ENCODE measurements at regions not wholly inside any gene's neighbourhood (a gene's known extent, or its start where the extent isn't known, plus 50 kb on each side); places are given as distances from the start of the nearest gene placed in this dataset.
A peak's percentile ranks its signal among the peaks of the same experiment; 100 is the strongest.

GRCh38 chr6:126550323-126550722 lies 210.4 kb downstream of the CENPW start:
- H3K27ac ChIP-seq (ENCODE audit: insufficient read length, low read depth, low read length): no peak overlapping the region
- no peak overlapping the region for H3K18ac ChIP-seq (ENCODE audit: insufficient read length, low read depth, low read length)
- H3K9ac ChIP-seq (ENCODE audit: extremely low read depth, insufficient read length, low read length): no peak overlapping the region
- Mint-ChIP-seq H3K4me3 (no peak overlapping the region), H3K27me3 (ENCODE audit: low read depth) (no peaks in the 10 kb centered on the region), H3K36me3 (ENCODE audit: insufficient read depth in 1 of 3, low read depth in 3 of 3) (peaks cover 0 to 18% (median 2%) of the 10 kb centered on the region in 3 experiments; a peak in 5 of 7 replicates), H3K27ac (no peak overlapping the region; a peak in 1 of 7 replicates), H3K4me1 (peaks cover 5 to 19% of the 10 kb centered on the region in 2 experiments; a peak in 3 of 4 replicates), H3K9me3 (peaks cover 9 to 19% of the 10 kb centered on the region in 2 experiments)
- H2BK20ac ChIP-seq (ENCODE audit: low read depth, low read length, poor library complexity, severe bottlenecking): no peak overlapping the region
- no peaks in the 10 kb centered on the region for H4K20me1 ChIP-seq (ENCODE audit: control insufficient read depth, insufficient read depth, insufficient read length)
- H3K4ac ChIP-seq (ENCODE audit: low read depth, low read length): no peak overlapping the region
- no peak overlapping the region for H2BK120ac ChIP-seq (ENCODE audit: low read depth, low read length, poor library complexity, severe bottlenecking)
- no peak overlapping the region for H4K91ac ChIP-seq (ENCODE audit: insufficient read length, low read depth, low read length)
- H3K23ac ChIP-seq (ENCODE audit: insufficient read length, low read depth, low read length): no peak overlapping the region
- H2BK15ac ChIP-seq (ENCODE audit: low read depth, low read length): no peak overlapping the region
- H4K8ac ChIP-seq (replicated peaks; ENCODE audit: insufficient read length, low read depth, low read length): no peak overlapping the region
- H3K27me3 ChIP-seq (ENCODE audit: insufficient read depth, low read length): no peaks in the 10 kb centered on the region
- H3K23me2 ChIP-seq (ENCODE audit: insufficient read length, low read depth, low read length, poor library complexity, severe bottlenecking): no peaks in the 10 kb centered on the region
- H2BK5ac ChIP-seq (ENCODE audit: insufficient read length, low read length): no peak overlapping the region
- H3K79me2 ChIP-seq (ENCODE audit: insufficient read depth, low read length): no peaks in the 10 kb centered on the region
- no peaks in the 10 kb centered on the region for H3K9me3 ChIP-seq (ENCODE audit: control insufficient read depth, low read depth, low read length)
- no peak overlapping the region for H3K56ac ChIP-seq (ENCODE audit: insufficient read length, low read depth, low read length)
- DNase-seq: peak; percentile 58
- no CpG with 5 or more reads among the region's 5 CpGs for WGBS (ENCODE audit: extremely low coverage, insufficient read length, low lambda C conversion rate)
- H4K5ac ChIP-seq (ENCODE audit: insufficient read length, low read depth, low read length): no peak overlapping the region
- no peaks in the 10 kb centered on the region; the same call in 1 of the 2 replicates for H3K4me1 ChIP-seq (ENCODE audit: insufficient read depth, low read length)
- TF ChIP-seq CTCF (conservative IDR thresholded peaks at IDR 0.05): peak; percentile 58
- no peak overlapping the region for H2BK12ac ChIP-seq (ENCODE audit: insufficient read length, low read depth, low read length)
- no peak overlapping the region for H3K4me2 ChIP-seq (ENCODE audit: insufficient read depth, insufficient read length, low read length)
- H2AK5ac ChIP-seq (ENCODE audit: insufficient read length, low read length): no peak overlapping the region
- no peak overlapping the region for H3K14ac ChIP-seq (ENCODE audit: insufficient read depth, low read length)
- H2AFZ ChIP-seq (ENCODE audit: low read length): no peak overlapping the region
- H3K79me1 ChIP-seq (ENCODE audit: insufficient read depth, low read depth, low read length, poor library complexity, severe bottlenecking): no peaks in the 10 kb centered on the region
- no peak overlapping the region for H3T11ph ChIP-seq (ENCODE audit: low read length)

Measured in H9 (cell line).